HTR-8/SVneo (cell line): ENCODE measurements at regions not wholly inside any gene's neighbourhood (a gene's known extent, or its start where the extent isn't known, plus 50 kb on each side); places are given as distances from the start of the nearest gene placed in this dataset.
"Not testable (repeated sequence)": the region's sequence is repeated elsewhere in the genome, so short reads cannot be mapped to it uniquely, and the experiment has no call there.

Experiments used
- DNase-seq: peaks from one replicate; pipeline ENCODE4 v3.0.0; 2011; ENCODE audit warnings: low spot score, mixed read lengths; ENCODE audit not compliant: insufficient read length
- FAIRE-seq: peaks from 2 replicates; lab custom pipeline; 2011; peaks lifted over from hg19 to GRCh38; lab: Jason Lieb, UNC

DNA sequence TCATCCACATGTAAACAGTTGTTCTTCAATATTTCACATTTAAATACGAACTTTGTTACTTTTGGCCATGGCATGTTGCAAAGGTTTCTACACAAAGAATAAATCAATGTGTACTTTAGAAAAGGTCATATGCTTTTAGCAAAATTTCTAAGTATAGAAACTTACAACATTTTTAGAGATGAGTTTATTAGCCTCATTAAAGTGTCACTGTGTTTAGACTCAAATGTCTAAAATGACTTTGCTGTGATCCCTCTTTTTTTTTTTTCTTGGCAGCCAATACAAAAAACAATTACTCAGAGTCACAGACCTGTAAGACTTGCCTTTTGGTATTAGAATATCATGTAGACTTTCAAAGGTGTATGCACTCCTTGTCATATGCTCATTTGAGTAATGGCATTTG, 349.3 kb upstream of the KIAA1217 start:
- no peak for FAIRE-seq

DNA sequence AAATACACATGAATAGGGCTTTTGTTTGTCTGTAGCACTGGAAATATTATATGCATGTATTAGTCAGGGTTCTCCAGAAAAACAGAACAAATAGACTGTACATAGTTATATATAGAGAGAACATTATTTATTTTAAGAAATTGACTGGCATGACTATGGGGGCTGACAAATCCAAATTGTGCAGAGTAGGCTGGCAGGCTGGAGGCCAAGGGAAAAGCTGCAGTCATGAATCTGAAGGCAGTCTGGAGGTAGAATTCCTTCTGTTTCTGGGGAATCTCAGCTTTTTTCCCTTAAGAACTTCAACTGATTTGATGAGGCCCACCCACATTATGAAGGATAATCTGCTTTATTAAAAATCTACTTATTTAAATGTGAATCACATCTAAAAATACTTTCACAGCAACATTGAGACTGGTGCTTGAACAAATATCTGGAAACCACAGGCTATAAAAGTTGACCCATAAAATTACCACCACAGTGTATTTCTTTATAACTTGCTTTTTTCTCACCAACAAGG, 344.2 kb upstream of the KIAA1217 start:
- no peak for DNase-seq
- FAIRE-seq = no peak

More for the DNA sequence above, 349.3 kb upstream of the KIAA1217 start:
- DNase-seq = no peak

DNA sequence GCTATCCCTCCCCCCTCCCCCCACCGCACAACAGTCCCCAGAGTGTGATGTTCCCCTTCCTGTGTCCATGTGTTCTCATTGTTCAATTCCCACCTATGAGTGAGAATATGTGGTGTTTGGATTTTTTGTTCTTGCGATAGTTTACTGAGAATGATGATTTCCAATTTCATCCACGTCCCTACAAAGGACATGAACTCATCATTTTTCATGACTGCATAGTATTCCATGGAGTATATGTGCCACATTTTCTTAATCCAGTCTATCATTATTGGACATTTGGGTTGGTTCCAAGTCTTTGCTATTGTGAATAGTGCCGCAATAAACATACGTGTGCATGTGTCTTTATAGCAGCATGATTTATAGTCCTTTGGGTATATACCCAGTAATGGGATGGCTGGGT, 342.0 kb upstream of the KIAA1217 start:
- not testable (repeated sequence) for DNase-seq, FAIRE-seq

DNA sequence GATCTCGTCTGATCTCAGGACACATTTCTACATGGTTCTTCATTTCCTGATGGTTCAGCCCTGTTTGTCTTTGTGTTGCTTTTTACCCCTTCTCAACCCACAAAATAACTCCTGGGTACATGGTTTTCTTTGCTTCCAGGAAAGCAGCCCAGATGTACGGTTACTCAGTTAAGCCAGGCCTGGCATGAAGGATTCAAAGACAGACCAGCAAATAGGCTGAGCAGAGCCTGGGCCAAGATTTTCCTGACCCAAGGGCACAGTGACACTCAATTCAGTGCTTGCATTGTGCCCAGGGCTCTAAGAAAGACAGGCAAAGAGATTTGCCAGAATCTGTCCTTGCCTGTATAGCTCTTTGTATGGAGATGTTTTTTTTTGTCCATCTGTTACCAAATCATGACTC, 340.8 kb upstream of the KIAA1217 start:
- DNase-seq (no peak), FAIRE-seq (no peak)

DNA sequence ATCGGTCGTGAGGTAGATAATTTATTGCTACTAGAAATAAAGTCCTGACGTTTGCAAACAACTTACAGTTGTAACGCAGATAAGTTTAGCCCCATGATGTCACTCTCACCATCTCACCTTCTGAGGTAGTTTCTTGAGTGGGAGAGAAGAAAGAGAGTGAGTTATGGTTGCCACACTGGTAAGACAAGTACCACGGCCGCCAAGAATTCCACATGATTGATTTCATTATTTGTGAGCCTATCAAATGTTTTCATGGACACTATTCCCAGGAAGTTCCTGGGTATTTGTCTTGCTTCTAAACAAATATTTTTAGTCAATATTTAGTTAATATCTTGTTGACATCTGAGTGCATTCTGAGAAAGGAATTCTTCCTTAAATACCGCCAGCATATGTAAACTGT, 339.4 kb upstream of the KIAA1217 start:
- no peak for FAIRE-seq
- no peak for DNase-seq

DNA sequence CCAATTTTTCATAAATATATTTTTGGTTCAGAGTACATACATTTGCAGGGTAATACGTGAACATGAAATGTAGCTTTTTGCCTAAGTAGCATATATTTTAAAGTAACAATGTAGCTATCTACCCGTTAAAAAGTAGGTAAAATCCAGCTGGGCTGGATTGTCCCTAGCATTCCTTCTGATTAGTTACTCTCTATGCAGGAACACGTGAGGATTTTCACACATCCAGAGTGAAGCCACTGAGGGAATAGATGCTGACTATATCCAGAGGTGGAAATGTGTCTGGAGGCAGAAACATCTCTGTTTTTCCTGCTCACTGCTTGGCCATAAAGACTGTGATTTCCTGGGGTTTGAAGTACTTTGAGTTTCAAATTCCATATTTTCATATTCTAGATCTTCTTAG, 338.9 kb upstream of the KIAA1217 start:
- DNase-seq (no peak), FAIRE-seq (no peak)

DNA sequence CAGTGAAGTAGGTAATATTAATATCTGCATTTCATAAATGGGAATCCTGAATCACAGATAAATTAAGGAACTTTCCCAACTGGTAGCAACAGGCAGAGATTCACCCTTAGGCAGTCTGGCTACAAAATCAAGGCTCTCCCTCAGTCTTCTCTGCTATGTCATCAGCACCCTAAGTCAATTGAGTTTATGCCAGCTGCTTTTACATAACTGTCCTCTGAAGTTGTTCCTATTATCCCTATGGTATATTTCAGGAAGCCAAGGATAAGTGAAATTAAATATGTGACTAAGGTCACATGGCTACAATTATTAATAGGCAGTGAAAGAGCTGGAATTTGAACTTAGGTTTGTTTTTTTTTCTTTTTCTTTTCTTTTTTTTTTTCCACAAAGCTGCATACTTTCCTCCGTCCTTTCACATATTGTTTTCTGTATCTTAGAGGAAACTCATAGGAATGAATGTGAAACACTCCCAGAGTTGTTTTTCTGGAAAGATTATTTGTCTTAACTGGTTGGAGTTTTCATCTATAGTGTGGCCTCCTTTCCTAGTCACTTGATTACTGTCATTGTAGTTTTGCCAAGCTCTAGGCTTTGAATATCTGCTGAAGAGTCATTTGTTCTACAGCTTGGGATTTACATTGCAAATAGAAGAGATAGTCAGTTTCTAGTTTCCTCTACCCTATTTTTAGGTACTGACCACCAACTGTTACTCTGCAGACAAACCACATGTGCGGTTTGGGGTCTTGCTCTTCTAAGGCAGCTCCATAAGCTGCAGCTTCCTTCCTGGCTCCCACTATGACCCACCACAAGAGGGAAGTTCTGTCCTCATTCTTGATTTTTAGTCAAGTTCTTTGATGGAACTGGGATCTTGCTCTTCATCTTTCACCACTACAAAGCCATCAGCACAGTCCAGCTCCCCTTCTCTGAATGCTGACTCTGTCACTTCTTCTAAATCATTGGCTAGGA, 338.0 kb upstream of the KIAA1217 start:
- DNase-seq (no peak), FAIRE-seq (no peak)

DNA sequence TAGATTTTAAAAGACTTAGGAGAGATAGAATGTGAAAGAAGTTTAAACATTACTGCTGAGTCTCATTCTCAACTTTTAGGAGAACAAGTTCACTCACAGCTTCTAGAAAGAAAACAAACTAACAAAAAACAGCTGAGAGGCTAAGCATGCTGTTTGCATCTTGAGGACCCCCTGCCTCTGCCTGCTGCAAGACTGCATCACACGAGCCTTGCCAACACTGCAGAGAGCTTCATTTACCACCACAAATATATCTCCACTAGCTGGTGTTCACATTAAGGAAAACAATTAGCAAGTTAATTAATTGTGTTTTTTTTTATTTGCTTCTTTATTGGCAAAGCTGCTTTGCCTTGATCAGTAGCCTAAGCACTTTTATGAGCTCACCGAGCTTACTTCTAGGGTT, 336.6 kb upstream of the KIAA1217 start:
- DNase-seq = no peak
- FAIRE-seq = no peak

DNA sequence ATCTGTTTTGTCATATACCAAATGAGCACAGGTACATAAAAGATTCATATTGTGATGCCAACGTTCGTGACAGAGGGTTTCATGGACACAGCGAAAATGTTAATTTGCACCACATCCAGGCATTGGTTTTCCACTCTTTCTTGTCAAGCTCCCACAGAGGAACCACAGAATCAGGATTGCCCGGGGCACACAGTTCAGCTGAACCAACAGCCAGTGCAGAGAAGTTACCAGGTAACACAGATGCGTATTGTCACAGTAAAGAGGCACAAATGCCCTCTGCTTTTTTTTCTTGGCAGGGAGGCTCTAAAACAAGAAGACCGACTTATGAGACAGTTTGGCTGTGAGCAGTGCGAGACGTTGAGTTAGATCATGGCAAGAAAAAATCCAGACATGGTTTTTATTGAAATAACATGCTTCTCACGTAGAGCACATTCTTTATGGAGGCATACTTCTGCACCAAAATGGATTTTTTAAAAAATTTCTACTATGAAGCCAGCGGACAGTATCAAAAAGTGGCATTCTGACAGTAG, 331.1 kb upstream of the KIAA1217 start:
- FAIRE-seq (no peak), DNase-seq (no peak)

DNA sequence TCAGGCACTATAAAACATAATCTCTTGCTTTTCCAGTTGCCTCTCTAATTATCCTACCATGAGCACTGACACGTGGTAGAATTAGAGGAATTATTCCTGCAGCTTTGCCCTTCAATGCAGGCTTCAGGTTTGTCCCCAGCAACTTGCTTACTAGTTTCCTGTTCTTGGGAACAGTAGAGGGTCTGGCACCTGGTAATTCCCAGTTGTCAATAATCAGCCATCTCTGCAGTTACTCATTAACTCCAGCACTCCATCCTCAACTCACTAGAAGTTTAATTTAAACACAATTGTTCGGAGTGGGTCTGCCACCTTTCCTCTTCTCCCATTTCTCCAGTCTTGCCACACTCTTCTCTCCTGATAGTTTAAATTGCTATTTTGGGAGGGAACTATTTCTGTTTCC, 324.3 kb upstream of the KIAA1217 start:
- FAIRE-seq = no peak
- DNase-seq = no peak

DNA sequence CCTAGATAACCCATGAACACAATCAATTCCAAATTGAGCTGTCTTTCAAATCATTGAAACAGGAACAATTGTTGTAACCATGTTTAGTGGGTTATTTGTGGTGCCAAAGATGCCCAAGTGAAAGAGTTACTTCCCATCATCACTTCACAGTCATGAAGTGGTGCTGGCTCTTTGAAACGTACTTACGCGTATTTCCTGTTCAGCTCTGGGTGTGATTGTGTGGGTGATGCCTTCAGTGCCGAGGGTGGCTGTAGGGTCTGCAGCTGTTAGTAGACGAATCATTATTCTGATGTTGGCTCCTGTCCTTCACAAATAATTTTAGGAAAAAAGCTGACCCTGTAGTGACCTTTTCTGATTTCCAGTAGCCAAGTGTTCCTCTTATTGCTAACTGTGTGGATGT, 323.1 kb upstream of the KIAA1217 start:
- FAIRE-seq (no peak), DNase-seq (no peak)

DNA sequence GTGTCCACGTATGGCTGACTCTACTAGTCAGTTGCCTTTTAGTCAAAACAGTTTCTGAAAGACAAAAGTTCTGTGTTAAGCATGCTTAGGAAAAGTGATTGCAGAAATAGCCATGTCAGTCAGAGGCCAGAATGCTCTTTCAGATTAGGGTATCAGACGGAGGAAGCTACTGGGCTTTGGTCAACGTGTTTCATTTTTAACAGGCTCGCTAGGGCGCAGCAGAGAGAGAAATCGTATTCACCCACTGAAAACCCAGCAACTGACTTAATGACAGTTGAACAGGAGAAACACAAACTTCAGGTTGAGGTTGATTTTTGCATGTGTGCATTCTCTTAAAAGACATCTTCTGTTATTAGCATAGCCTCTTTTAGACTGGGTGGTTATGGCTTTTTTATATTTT, 322.6 kb upstream of the KIAA1217 start:
- FAIRE-seq (no peak), DNase-seq (no peak)

DNA sequence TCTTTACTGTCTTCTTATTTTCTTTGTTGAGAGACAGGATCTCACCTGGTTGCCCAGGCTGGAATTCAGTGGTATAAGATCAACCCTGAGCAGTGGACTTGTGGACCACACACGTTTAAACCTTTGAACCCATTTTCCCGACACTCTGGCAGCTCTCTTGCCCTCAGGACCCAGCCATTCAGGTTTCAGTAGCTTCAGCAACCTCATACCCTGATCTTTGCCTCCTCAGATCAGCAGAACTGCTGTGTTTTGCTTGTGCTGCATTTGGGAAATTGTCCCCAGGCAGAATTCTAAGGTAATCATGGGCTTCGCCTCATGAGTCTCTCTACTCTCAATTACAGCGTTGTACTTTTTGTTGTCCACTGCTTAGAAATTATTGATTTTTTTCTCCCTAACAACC, 317.6 kb upstream of the KIAA1217 start:
- DNase-seq (no peak), FAIRE-seq (no peak)

DNA sequence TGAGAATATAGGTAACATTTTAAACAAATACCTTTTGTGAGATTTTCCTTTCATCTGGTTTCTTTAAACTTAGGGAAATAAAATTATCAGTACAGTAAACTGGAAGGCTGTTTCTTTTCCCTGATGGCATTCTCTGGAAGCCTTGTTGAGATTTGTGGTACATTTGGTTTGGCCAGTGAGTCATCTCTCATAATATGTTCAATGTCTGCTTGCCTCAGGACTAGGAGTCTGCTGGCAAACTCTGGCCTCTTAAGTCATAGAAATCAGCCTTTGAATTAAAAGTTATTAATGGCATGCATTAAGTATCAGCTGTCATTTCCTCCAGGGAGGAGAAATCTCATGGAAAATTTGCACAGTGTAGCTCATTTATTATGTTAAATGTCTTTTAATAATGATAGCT, 316.6 kb upstream of the KIAA1217 start:
- no peak for FAIRE-seq
- no peak for DNase-seq

DNA sequence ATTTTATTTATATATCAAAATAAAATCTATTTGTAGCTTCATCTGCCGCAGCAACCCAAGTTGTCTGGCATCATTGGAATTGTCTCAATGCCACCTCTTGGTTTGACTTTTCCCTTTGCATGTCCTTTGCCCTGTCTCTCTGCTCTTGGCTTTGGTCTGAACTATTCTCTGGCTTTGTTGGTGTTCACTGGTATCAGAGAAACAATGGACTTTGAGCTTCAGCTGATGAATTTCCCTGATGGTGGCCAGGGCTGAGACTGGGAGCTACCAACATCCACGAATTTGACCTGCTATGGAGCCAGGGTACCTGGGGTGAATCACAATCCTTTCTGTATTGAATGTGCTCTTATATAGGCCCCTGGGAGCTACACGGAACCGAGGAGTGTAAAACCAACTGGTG, 311.7 kb upstream of the KIAA1217 start:
- FAIRE-seq = no peak
- no peak for DNase-seq

DNA sequence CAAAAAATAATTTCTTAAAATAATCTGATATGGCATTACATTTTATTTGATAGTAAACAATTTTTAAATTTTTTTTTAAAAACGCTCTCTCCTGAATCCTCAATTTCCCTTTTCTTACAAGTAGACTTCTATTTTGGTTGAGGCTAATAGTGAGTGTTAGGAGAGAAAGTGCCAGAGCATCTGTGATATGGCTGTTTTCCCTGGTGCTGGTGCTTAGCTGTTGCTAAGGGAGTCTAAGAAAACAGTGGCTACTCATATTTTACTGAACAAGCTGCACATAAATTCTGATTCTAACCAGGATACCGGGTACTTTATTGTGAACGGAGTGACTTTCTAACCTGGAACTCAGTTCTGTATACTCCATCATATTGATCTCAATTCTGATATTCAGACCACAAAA, 311.1 kb upstream of the KIAA1217 start:
- FAIRE-seq = no peak

DNA sequence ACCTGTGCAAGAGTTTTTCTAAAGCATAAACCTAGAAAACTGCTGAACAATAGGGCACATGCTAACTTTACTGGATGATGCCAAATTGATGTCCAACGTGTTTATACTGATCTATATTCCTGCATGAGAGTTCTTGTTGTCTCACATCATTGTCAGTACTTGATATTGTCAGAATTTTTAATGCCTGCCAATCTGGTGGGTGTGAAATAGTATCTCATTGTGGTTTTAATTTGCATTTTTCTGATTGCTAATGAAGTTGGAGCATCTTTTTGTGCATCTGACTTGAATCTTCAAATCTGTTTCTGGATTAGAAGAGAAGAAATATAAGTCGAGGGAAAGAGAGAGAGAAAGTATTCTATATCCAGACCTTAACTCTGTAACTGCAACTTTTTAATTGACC, 309.8 kb upstream of the KIAA1217 start:
- no peak for FAIRE-seq
- no peak for DNase-seq

More for the DNA sequence above, 311.1 kb upstream of the KIAA1217 start:
- no peak for DNase-seq

DNA sequence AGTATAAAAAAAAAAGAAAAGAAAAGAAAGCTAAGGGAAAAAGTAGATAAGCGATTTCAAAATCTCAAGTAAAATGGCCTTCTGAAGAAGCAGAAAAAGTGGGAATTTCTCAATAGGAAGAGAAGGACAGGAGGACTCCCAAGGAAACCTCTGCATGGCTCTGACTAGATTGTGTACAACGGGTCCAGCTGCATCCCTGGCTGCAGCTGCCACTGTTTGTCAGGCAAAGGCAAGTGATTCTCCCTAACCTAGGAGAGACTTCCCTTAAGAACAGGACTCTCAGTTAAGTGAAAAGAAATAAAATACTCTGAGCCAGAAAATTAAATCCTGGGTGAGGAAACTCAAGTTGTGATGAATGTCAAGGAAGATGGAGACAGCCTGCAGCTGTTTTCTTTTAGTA, 298.6 kb upstream of the KIAA1217 start:
- DNase-seq (no peak), FAIRE-seq (no peak)

DNA sequence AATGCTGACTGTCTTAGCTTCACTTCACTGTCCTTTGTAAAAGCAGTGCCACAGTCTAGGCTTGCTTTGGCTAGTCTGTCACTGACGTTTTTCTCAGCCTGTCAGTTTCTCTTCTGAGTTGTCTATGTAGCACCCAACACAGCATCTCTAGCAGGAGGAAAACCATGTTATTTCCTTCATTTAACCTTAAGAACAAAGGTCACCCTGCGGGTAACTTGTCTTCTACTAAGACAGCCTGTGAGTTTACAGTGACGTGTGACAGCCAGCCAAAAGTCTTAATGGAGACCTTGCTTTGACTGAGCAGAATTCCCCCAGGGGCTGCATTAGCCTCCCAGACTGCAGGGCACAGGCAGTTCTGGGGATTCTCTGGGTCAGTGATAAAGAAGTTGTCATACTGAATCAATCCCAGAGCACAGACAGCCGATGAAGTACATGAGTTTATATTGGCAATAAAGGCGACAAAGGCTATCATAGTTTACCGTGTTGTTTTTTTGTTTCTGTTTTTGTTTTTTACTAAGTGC, 296.0 kb upstream of the KIAA1217 start:
- no peak for FAIRE-seq
- DNase-seq = no peak

DNA sequence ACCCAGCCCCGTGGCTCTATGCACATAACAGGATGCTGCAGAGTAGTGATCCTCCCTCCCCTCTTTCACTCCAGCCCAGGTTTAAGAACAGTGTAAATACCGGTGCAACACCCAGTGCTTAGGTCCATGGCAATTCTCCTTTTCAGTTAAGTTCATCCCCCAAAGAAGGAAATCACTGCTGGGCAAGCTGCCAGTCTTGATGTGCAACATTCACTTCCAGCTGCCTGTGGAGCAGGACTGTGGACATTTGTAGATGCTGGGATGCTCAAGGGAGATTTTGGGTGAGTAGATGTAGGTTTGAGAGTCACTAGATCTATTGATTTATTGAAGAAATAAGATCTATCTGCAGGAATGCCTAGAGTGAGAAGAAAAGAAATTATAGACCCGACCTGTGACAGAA, 294.3 kb upstream of the KIAA1217 start:
- DNase-seq = no peak
- no peak for FAIRE-seq

DNA sequence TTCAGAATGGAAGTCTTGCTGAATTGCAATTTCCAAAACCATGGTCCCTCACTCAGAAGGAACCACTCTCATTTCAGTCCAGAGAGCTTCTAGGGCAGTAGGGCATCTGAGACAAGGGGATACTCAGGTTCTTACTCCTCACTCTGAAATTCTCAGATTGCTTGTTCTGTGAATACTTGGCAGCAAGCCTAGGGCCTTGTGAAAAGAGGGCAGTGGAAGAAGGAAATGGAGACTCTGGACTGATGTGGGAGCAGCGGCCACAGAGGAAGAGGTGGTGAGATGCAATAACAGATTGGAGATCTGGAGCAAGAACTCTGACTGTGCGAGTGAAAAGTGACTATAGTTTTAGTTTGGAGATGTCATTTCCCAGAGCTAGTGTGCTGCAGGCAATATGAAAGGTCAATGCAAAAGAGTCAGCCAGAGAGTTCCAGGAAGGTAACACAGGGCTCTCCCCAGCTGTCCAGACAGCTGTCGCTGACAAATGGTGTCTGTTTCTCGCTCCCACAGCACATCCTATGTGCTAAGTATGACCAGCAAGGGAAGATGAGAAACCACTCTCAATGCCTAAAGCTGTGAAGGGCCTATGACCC, 291.6 kb upstream of the KIAA1217 start:
- DNase-seq = no peak
- no peak for FAIRE-seq
